OCI-LY3 (cell line): ENCODE measurements at regions not wholly inside any gene's neighbourhood (a gene's known extent, or its start where the extent isn't known, plus 50 kb on each side); places are given as distances from the start of the nearest gene placed in this dataset.
"Not testable (repeated sequence)": the region's sequence is repeated elsewhere in the genome, so short reads cannot be mapped to it uniquely, and the experiment has no call there.

ENCODE experiments used
- H2AFZ ChIP-seq: fragments of 200-600, 300-600 bp; shearing (Covaris generic); 2 replicates; pipeline ENCODE4 v1.6.0; 2014; ENCODE audit warnings: antibody characterized with exemption, low read depth, low read length
- H3K27ac ChIP-seq: fragments of 200-600, 300-600 bp; sonication (generic); 2 replicates; pipeline ENCODE4 v1.5.1; 2014; ENCODE audit warnings: mild to moderate bottlenecking, low read length, moderate library complexity, mixed read lengths
- H3K27me3 ChIP-seq: fragments of 200-600, 300-600 bp; sonication (generic); 2 replicates; pipeline ENCODE4 v1.6.1; 2014; ENCODE audit warnings: low read depth, low read length, mixed read lengths
- H3K36me3 ChIP-seq: fragments of 200-600, 300-600 bp; sonication (generic); replicated peaks from 2 replicates; pipeline ENCODE3; 2014; ENCODE audit warnings: low read depth, low read length, mixed read lengths
- H3K4me1 ChIP-seq: fragments of 300-600, 200-600 bp; sonication (generic); 2 replicates; pipeline ENCODE4 v1.6.1; 2014; ENCODE audit warnings: low read length, mixed read lengths
- H3K4me2 ChIP-seq: fragments of 200-600, 300-600 bp; sonication (generic); 2 replicates; pipeline ENCODE4 v1.6.1; 2014; ENCODE audit warnings: low read length, mixed read lengths
- H3K4me3 ChIP-seq: fragments of 300-600, 200-600 bp; sonication (generic); 2 replicates; pipeline ENCODE4 v1.5.1; 2014; ENCODE audit warnings: antibody characterized with exemption, mild to moderate bottlenecking, low read length, moderate library complexity
- H3K79me2 ChIP-seq: fragments of 300-600, 200-600 bp; shearing (Covaris generic); 2 replicates; pipeline ENCODE4 v1.6.1; 2014; ENCODE audit warnings: mild to moderate bottlenecking, low read length, mixed read lengths
- H3K9ac ChIP-seq: fragments of 300-600, 200-600 bp; shearing (Covaris generic); 2 replicates; pipeline ENCODE4 v1.6.0; 2014; ENCODE audit warnings: mild to moderate bottlenecking, low read length, moderate library complexity
- H3K9me3 ChIP-seq: fragments of 200-600, 300-600 bp; shearing (Covaris generic); 2 replicates; pipeline ENCODE4 v1.6.1; 2014; ENCODE audit warnings: low read length, mixed read lengths; ENCODE audit not compliant: insufficient read depth
- H4K20me1 ChIP-seq: fragments of 200-600, 300-600 bp; sonication (generic); 2 replicates; pipeline ENCODE4 v1.6.1; 2016; ENCODE audit warnings: low read length, mixed read lengths; ENCODE audit not compliant: insufficient read depth
- EZH2phosphoT487 ChIP-seq: fragments of 200-600 bp; shearing (Covaris generic); IDR thresholded peaks from 2 replicates; pipeline ENCODE4 v1.6.1; 2018; ENCODE audit warnings: antibody characterized with exemption, mixed run types, low read depth
- TF ChIP-seq, protein P1 (sequence below): fragments of 200-600, 300-600 bp; sonication (generic); IDR thresholded peaks from 2 replicates; pipeline ENCODE4 v1.5.1; 2014; ENCODE audit warnings: antibody characterized with exemption, low read length, low read depth

DNA sequence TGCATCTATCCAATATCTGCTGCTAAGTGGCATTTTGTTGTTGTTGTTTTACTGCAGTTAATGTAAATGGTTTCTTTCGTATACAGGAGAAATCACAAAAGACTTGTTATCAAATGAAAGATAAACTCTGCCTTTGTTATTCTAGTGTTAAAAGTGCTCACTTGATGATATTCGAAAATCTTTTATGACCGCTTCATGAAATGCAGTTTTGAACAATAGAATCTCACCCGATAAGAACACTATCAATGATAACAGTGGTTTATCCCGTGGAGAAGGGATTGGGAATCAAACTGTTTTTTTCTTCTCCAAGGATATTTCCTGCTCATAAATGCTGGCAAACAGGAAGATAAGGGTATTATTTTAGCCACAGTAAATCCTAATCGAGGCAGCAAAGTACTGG, 1366.3 kb downstream of the OLFM4 start:
- Histone ChIP-seq H3K4me1 (no peaks in the 10 kb centered on the region), H2AFZ (0 out of 2 replicates have a peak overlapping the region, but pooled peaks have one; percentile 18), H3K36me3 (no peaks in the 10 kb centered on the region), H3K9me3 (no peaks in the 10 kb centered on the region), H3K27ac (no peak overlapping the region), H3K4me2 (no peak overlapping the region), H4K20me1 (no peaks in the 10 kb centered on the region), H3K9ac (no peak overlapping the region), H3K27me3 (no peaks in the 10 kb centered on the region), H3K79me2 (no peaks in the 10 kb centered on the region), H3K4me3 (no peak overlapping the region)
- TF ChIP-seq, protein P1, sequence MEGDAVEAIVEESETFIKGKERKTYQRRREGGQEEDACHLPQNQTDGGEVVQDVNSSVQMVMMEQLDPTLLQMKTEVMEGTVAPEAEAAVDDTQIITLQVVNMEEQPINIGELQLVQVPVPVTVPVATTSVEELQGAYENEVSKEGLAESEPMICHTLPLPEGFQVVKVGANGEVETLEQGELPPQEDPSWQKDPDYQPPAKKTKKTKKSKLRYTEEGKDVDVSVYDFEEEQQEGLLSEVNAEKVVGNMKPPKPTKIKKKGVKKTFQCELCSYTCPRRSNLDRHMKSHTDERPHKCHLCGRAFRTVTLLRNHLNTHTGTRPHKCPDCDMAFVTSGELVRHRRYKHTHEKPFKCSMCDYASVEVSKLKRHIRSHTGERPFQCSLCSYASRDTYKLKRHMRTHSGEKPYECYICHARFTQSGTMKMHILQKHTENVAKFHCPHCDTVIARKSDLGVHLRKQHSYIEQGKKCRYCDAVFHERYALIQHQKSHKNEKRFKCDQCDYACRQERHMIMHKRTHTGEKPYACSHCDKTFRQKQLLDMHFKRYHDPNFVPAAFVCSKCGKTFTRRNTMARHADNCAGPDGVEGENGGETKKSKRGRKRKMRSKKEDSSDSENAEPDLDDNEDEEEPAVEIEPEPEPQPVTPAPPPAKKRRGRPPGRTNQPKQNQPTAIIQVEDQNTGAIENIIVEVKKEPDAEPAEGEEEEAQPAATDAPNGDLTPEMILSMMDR = no peak
- TF ChIP-seq EZH2phosphoT487 = no peak

DNA sequence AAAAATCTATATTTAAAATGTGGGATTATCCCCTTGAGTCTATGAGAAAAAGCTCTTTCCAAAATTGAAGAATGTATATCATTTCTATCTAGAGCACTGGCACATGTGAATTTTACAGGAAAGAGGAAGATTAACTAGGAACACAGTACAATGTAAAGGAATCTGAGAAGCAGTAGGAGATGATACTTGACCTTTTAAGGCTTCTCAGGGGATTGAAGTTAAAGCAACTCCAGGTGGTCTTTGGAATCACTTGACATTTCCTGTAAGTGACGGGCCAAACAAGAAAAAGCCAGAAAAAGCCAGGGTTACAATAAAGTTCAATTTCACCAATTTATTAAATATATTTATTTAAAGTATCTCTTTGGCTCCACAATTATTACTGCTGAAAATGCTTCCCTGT, 1373.9 kb downstream of the OLFM4 start:
- H3K27me3 ChIP-seq = no peaks in the 10 kb centered on the region
- TF ChIP-seq, protein P1 = no peak
- no peak for TF ChIP-seq EZH2phosphoT487
- no peaks in the 10 kb centered on the region for H4K20me1 ChIP-seq
- H3K9ac ChIP-seq = no peak overlapping the region
- H3K4me1 ChIP-seq = no peaks in the 10 kb centered on the region
- no peak overlapping the region for H3K4me3 ChIP-seq
- no peaks in the 10 kb centered on the region for H3K36me3 ChIP-seq
- H3K27ac ChIP-seq = no peak overlapping the region
- H3K4me2 ChIP-seq = no peak overlapping the region
- H3K79me2 ChIP-seq = no peaks in the 10 kb centered on the region
- no peak overlapping the region for H2AFZ ChIP-seq
- H3K9me3 ChIP-seq = no peaks in the 10 kb centered on the region

GRCh38 chr13:54415753-54416366, 1387.2 kb downstream of the OLFM4 start:
- Histone ChIP-seq H3K27ac (no peak overlapping the region), H3K4me1 (no peaks in the 10 kb centered on the region), H2AFZ (no peak overlapping the region), H4K20me1 (no peaks in the 10 kb centered on the region), H3K4me2 (no peak overlapping the region), H3K9ac (no peak overlapping the region), H3K27me3 (no peaks in the 10 kb centered on the region), H3K79me2 (no peaks in the 10 kb centered on the region), H3K9me3 (no peaks in the 10 kb centered on the region), H3K4me3 (no peak overlapping the region), H3K36me3 (no peaks in the 10 kb centered on the region)
- TF ChIP-seq, protein P1 = no peak
- TF ChIP-seq EZH2phosphoT487 = no peak

DNA sequence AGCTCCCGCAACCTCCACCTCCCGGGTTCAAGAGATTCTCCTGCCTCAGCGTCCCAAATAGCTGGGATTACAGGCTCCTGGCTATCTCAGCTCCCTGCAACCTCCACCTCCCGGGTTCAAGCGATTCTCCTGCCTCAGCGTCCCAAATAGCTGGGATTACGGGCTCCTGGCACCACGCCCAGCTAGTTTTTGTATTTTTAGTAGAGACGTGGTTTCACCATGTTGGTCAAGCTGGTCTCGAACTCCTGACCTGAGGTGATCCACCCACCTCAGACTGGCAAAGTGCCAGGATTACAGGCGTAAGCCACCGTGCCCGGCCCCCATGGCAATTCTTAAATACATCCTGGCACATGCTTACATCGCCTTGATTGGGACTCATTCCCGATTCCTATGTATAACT, 1394.3 kb downstream of the OLFM4 start:
- not testable (repeated sequence) for H3K79me2 ChIP-seq, H3K27ac ChIP-seq, H3K4me3 ChIP-seq, H3K4me1 ChIP-seq, H3K27me3 ChIP-seq, H3K9ac ChIP-seq, H3K4me2 ChIP-seq, H2AFZ ChIP-seq, H3K9me3 ChIP-seq, H4K20me1 ChIP-seq, H3K36me3 ChIP-seq

DNA sequence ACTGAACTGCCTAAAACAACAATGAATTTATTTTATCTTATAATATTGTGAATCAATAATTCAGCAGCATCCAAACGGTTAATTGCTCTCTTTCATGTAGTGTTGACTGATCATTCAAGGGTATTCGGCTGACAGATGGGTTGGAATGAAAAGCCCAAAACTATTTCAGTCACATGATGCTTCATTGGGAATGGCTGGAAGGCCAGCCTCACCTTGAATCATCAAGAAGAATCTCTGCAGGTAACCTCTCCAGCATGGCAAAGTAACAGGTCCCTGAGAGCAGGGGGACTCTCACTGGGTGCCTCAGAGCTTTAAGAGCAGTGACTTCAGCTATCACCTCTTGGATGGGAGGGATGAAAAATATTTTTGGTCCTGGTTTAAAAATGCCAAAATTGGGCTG, 1395.7 kb downstream of the OLFM4 start:
- H2AFZ ChIP-seq = no peak overlapping the region
- no peaks in the 10 kb centered on the region for H3K9me3 ChIP-seq
- no peaks in the 10 kb centered on the region for H3K79me2 ChIP-seq
- no peaks in the 10 kb centered on the region for H3K27me3 ChIP-seq
- H3K9ac ChIP-seq = no peak overlapping the region
- H3K27ac ChIP-seq = no peak overlapping the region
- no peaks in the 10 kb centered on the region for H4K20me1 ChIP-seq
- H3K36me3 ChIP-seq = no peaks in the 10 kb centered on the region
- H3K4me1 ChIP-seq = no peaks in the 10 kb centered on the region
- H3K4me3 ChIP-seq = no peak overlapping the region
- no peak overlapping the region for H3K4me2 ChIP-seq
- TF ChIP-seq, protein P1 = no peak
- TF ChIP-seq EZH2phosphoT487 = no peak
